IMR-90 (cell line): ENCODE measurements at regions not wholly inside any gene's neighbourhood (a gene's known extent, or its start where the extent isn't known, plus 50 kb on each side); places are given as distances from the start of the nearest gene placed in this dataset.

Experiments used
- ATAC-seq: fragments of 200-7000 bp; cut with Tn5 transposase; 2 replicates; pipeline ENCODE4 v1.9.1; 2020; ENCODE audit warnings: low read depth, mild to moderate bottlenecking, moderate library complexity
- BruUV-seq: library from RNA; stranded (reverse); fragments of 400-500 nt; replicated peaks from 2 replicates; lab custom pipeline; 2021; lab: Mats Ljungman, UMichigan
- CTCF ChIA-PET: fragments of 300-600 bp; formaldehyde crosslinking; extraction: SDS; loops from one replicate; lab custom pipeline; 2021; ENCODE audit warnings: antibody characterized with exemption; lab: Yijun Ruan, JAX
- POLR2A ChIA-PET: fragments of 300-600 bp; sonication (Branson Sonifier 250); formaldehyde crosslinking; loops from one replicate; lab custom pipeline; 2022; ENCODE audit warnings: antibody characterized with exemption; ENCODE audit not compliant: unreplicated experiment; lab: Charles Lee
- DNase-seq: peaks from one replicate; pipeline ENCODE4 v3.0.0; 2013
- H2AFZ ChIP-seq: replicated peaks from 2 replicates; pipeline ENCODE3; 2013; ENCODE audit warnings: low read length, mild to moderate bottlenecking; ENCODE audit not compliant: poor library complexity
- H2AK5ac ChIP-seq: 2 replicates; pipeline ENCODE4 v1.6.1; 2013; ENCODE audit warnings: low read depth, low read length, inconsistent platforms
- H2AK9ac ChIP-seq: replicated peaks from 2 replicates; pipeline ENCODE3; 2013; ENCODE audit warnings: mild to moderate bottlenecking, low read depth, low read length, moderate library complexity; ENCODE audit not compliant: poor library complexity
- H2BK120ac ChIP-seq: 2 replicates; pipeline ENCODE4 v1.6.1; 2013; ENCODE audit warnings: low read depth, low read length, inconsistent platforms
- H2BK15ac ChIP-seq: 3 replicates; pipeline ENCODE4 v1.6.1; 2013; ENCODE audit warnings: low read depth, low read length, inconsistent platforms
- H2BK20ac ChIP-seq: 2 replicates; pipeline ENCODE4 v1.6.1; 2013; ENCODE audit warnings: low read depth, mild to moderate bottlenecking, inconsistent platforms, low read length, moderate library complexity
- H2BK5ac ChIP-seq: 2 replicates; pipeline ENCODE4 v1.6.1; 2013; ENCODE audit warnings: mild to moderate bottlenecking, low read depth, low read length, inconsistent platforms; ENCODE audit not compliant: poor library complexity, severe bottlenecking
- H3K14ac ChIP-seq: replicated peaks from 2 replicates; pipeline ENCODE4 v1.6.1; 2013; ENCODE audit warnings: low read depth, low read length, inconsistent platforms
- H3K18ac ChIP-seq: 2 replicates; pipeline ENCODE4 v1.6.1; 2013; ENCODE audit warnings: low read depth, low read length, control low read depth
- H3K23ac ChIP-seq: 2 replicates; pipeline ENCODE4 v1.6.1; 2013; ENCODE audit warnings: low read depth, low read length, inconsistent platforms
- H3K27ac ChIP-seq: 2 replicates; pipeline ENCODE4 v1.5.1; 2013; ENCODE audit warnings: mild to moderate bottlenecking, control low read depth, low read length; ENCODE audit not compliant: insufficient read depth
- H3K27me3 ChIP-seq: 2 replicates; pipeline ENCODE4 v1.6.1; 2013; ENCODE audit warnings: low read length; ENCODE audit not compliant: control insufficient read depth, insufficient read depth
- H3K36me3 ChIP-seq: 2 replicates; pipeline ENCODE4 v1.6.1; 2013; ENCODE audit warnings: low read length, mixed read lengths; ENCODE audit not compliant: control insufficient read depth, insufficient read depth
- H3K4ac ChIP-seq: 2 replicates; pipeline ENCODE4 v1.6.1; 2013; ENCODE audit warnings: low read depth, low read length, inconsistent platforms
- H3K4me1 ChIP-seq: 2 replicates; pipeline ENCODE4 v1.6.1; 2013; ENCODE audit warnings: low read length, mixed read lengths; ENCODE audit not compliant: control insufficient read depth, insufficient read depth
- H3K4me2 ChIP-seq: 2 replicates; pipeline ENCODE4 v1.6.1; 2013; ENCODE audit warnings: low read depth, mild to moderate bottlenecking, control low read depth, low read length, moderate library complexity
- H3K4me3 ChIP-seq: 2 replicates; pipeline ENCODE4 v1.5.1; 2013; ENCODE audit warnings: low read depth, mild to moderate bottlenecking, control low read depth, low read length, moderate library complexity; ENCODE audit not compliant: insufficient read depth
- H3K56ac ChIP-seq: 2 replicates; pipeline ENCODE4 v1.6.1; 2013; ENCODE audit warnings: low read length, inconsistent platforms; ENCODE audit not compliant: insufficient read depth; ENCODE audit errors: extremely low read depth
- H3K79me1 ChIP-seq, 2 experiments: 2 replicates each; pipeline ENCODE4 v1.6.1; 2013; ENCODE audit warnings: low read length in 2 of 2, inconsistent platforms in 1 of 2, low read depth in 1 of 2
- H3K9ac ChIP-seq: 2 replicates; pipeline ENCODE4 v1.6.1; 2013; ENCODE audit warnings: low read depth, low read length, control low read depth
- H3K9me1 ChIP-seq: 2 replicates; pipeline ENCODE4 v1.6.1; 2013; ENCODE audit warnings: low read length, inconsistent platforms; ENCODE audit not compliant: insufficient read depth
- H3K9me3 ChIP-seq: 2 replicates; pipeline ENCODE4 v1.6.1; 2013; ENCODE audit warnings: low read length; ENCODE audit not compliant: control insufficient read depth, insufficient read depth
- H4K20me1 ChIP-seq: 2 replicates; pipeline ENCODE4 v1.6.1; 2013; ENCODE audit warnings: low read length, inconsistent platforms; ENCODE audit not compliant: insufficient read depth
- H4K5ac ChIP-seq: 2 replicates; pipeline ENCODE4 v1.6.1; 2013; ENCODE audit warnings: mild to moderate bottlenecking, low read depth, low read length, control low read depth
- H4K8ac ChIP-seq, 2 experiments: 2 replicates each; pipeline ENCODE4 v1.6.1; 2013; ENCODE audit warnings: low read depth in 2 of 2, low read length in 2 of 2, control low read depth in 1 of 2, inconsistent platforms in 1 of 2
- H4K91ac ChIP-seq: 2 replicates; pipeline ENCODE4 v1.6.1; 2013; ENCODE audit warnings: low read depth, low read length, inconsistent platforms; ENCODE audit not compliant: insufficient read depth
- BHLHE40 ChIP-seq: fragments of 150-350 bp; IDR thresholded peaks from 2 replicates; pipeline ENCODE4 v1.6.1; 2016; ENCODE audit warnings: mild to moderate bottlenecking, low read depth, low read length
- CEBPB ChIP-seq: IDR thresholded peaks from 2 replicates; pipeline ENCODE4 v1.6.1; 2012; ENCODE audit warnings: low read depth, low read length, improper control_type of control experiment
- CHD1 ChIP-seq: IDR thresholded peaks from 2 replicates; pipeline ENCODE4 v1.6.1; 2012; ENCODE audit warnings: low read depth, low read length, improper control_type of control experiment
- CTCF ChIP-seq: conservative IDR thresholded peaks from 2 replicates; pipeline ENCODE4 v1.5.1; 2012; ENCODE audit warnings: mild to moderate bottlenecking, low read depth, low read length, improper control_type of control experiment
- FOS ChIP-seq: fragments of 150-350 bp; IDR thresholded peaks from 2 replicates; pipeline ENCODE4 v1.6.1; 2016; ENCODE audit warnings: low read depth, low read length
- MAFK ChIP-seq: IDR thresholded peaks from 2 replicates; pipeline ENCODE4 v1.6.1; 2012; ENCODE audit warnings: low read depth, low read length, improper control_type of control experiment
- MAZ ChIP-seq: IDR thresholded peaks from 2 replicates; pipeline ENCODE4 v1.6.1; 2012; ENCODE audit warnings: low read depth, mild to moderate bottlenecking, low read length, improper control_type of control experiment, moderate library complexity, borderline replicate concordance
- MXI1 ChIP-seq: IDR thresholded peaks from 2 replicates; pipeline ENCODE4 v1.6.1; 2012; ENCODE audit warnings: low read depth, mild to moderate bottlenecking, low read length, moderate library complexity, borderline replicate concordance
- NFE2L2 ChIP-seq: fragments of 150-350 bp; IDR thresholded peaks from 2 replicates; pipeline ENCODE4 v1.6.1; 2016; ENCODE audit warnings: low read depth, mild to moderate bottlenecking, low read length
- POLR2A ChIP-seq: IDR thresholded peaks from 2 replicates; pipeline ENCODE4 v1.6.1; 2012; ENCODE audit warnings: mild to moderate bottlenecking, low read depth, low read length
- RAD21 ChIP-seq: IDR thresholded peaks from 2 replicates; pipeline ENCODE4 v1.6.1; 2012; ENCODE audit warnings: low read length, improper control_type of control experiment
- RCOR1 ChIP-seq: IDR thresholded peaks from 2 replicates; pipeline ENCODE4 v1.6.1; 2012; ENCODE audit warnings: mild to moderate bottlenecking, low read length, improper control_type of control experiment; ENCODE audit not compliant: insufficient replicate concordance
- RFX5 ChIP-seq: IDR thresholded peaks from 2 replicates; pipeline ENCODE4 v1.8.0; 2012; ENCODE audit warnings: low read depth, mild to moderate bottlenecking, low read length, moderate library complexity
- SMC3 ChIP-seq: fragments of 150-350 bp; IDR thresholded peaks from 2 replicates; pipeline ENCODE4 v1.6.1; 2016; ENCODE audit warnings: low read depth, mild to moderate bottlenecking, antibody characterized with exemption, low read length, moderate library complexity
- WGBS, 2 experiments: methylation state at CpG; one replicate each; pipeline versions ENCODE4 v1.1.5 to v1.1.7; 2013; ENCODE audit warnings: missing lambda C conversion rate in 2 of 2; ENCODE audit not compliant: insufficient read length in 1 of 2; ENCODE audit errors: extremely low coverage in 2 of 2; 5-methylcytosine and 5-hydroxymethylcytosine counted together
- dilution Hi-C: fragments of 300-500 bp; cut with HindIII; formaldehyde crosslinking; loops from one replicate; pipeline ENCODE4 v1.14.3; 2018; ENCODE audit warnings: low sequenced_read_pairs; ENCODE audit not compliant: unreplicated experiment
- in situ Hi-C: fragments of 300-500 bp; cut with MboI; formaldehyde crosslinking; loops from 3 replicates; pipeline ENCODE4 v1.14.3; 2019; ENCODE audit warnings: low sequenced_read_pairs, inconsistent platforms, mixed read lengths
- intact Hi-C: fragments of 100-400 bp; cut with micrococcal nuclease; formaldehyde crosslinking; loops from 2 replicates; pipeline ENCODE4 v1.10.0; 2022
- TF ChIP-seq, protein P1 (sequence below): fragments of 150-350 bp; IDR thresholded peaks from 2 replicates; pipeline ENCODE4 v1.6.1; 2017; ENCODE audit warnings: mild to moderate bottlenecking, antibody characterized with exemption, low read length, low read depth
- TF ChIP-seq, protein P2 (sequence below): fragments of 150-350 bp; IDR thresholded peaks from 2 replicates; pipeline ENCODE4 v1.6.1; 2016; ENCODE audit warnings: low read depth, mild to moderate bottlenecking, low read length, moderate library complexity, borderline replicate concordance

DNA sequence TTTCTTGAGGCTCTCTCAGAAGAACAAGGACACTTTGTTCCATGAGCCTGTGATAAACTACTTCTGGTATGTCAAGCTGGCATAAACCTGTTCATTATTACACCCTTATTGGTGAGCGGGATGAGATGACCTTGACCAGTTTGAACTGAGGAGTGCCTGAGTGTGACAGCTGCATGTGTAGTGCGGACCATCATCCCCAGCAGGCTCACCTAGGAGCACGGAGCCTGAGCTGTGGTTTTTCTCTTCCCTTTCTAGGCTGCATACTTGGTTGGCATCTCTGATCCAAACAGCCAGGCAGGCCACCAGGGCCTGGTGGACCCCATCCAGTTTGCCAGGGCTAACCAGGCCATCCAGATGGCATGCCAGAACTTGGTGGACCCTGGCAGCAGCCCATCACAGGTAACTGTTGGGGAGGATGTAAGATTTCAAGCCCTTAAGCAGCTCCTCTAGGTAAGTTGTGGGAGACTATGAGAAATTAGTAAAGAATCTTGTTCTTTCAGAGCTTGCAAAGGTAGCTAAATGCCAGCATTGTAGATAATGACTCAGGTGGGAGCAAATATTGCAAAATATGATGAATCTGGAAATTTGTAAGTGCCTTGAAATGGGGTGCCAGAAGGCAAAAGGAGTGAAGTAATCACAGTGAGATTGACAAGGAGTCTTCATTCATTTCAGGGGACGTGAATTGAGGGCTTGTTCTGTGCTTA lies 288.9 kb upstream of the TPM1 start:
- peak overlapping the region; percentile 5; the same call in 1 of the 2 replicates for H2AK5ac ChIP-seq
- intact Hi-C loops: no loop called here
- H3K4me3 ChIP-seq: no peak overlapping the region
- H3K9me3 ChIP-seq: no peaks in the 10 kb centered on the region
- no peak overlapping the region for H4K8ac ChIP-seq
- peak overlapping the region; percentile 12 for H2AK9ac ChIP-seq
- no peak overlapping the region for H2AFZ ChIP-seq
- no peak overlapping the region for H3K18ac ChIP-seq
- ChIA-PET POLR2A (no interaction called here), CTCF (interaction anchor here (1.7 kb wide), 1 partner anchor 11 kb away, joined by 6 read pairs; no protein-coding TSS in a partner anchor)
- H3K56ac ChIP-seq: no peak overlapping the region
- WGBS, 2 experiments: 80% methylated on average over 1 of the region's 4 CpGs; no CpG with 5 or more reads in 1 of the 2 experiments
- no peaks in the 10 kb centered on the region for H3K79me1 ChIP-seq
- TF ChIP-seq RCOR1 (no peak), CTCF (no peak), CHD1 (no peak), FOS (no peak), MAFK (no peak), MAZ (no peak), POLR2A (no peak), NFE2L2 (no peak), BHLHE40 (no peak), SMC3 (no peak), CEBPB (no peak), RFX5 (no peak), MXI1 (no peak), RAD21 (no peak)
- TF ChIP-seq, protein P1, sequence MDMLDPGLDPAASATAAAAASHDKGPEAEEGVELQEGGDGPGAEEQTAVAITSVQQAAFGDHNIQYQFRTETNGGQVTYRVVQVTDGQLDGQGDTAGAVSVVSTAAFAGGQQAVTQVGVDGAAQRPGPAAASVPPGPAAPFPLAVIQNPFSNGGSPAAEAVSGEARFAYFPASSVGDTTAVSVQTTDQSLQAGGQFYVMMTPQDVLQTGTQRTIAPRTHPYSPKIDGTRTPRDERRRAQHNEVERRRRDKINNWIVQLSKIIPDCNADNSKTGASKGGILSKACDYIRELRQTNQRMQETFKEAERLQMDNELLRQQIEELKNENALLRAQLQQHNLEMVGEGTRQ: no peak
- TF ChIP-seq, protein P2, sequence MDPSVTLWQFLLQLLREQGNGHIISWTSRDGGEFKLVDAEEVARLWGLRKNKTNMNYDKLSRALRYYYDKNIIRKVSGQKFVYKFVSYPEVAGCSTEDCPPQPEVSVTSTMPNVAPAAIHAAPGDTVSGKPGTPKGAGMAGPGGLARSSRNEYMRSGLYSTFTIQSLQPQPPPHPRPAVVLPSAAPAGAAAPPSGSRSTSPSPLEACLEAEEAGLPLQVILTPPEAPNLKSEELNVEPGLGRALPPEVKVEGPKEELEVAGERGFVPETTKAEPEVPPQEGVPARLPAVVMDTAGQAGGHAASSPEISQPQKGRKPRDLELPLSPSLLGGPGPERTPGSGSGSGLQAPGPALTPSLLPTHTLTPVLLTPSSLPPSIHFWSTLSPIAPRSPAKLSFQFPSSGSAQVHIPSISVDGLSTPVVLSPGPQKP: no peak
- in situ Hi-C loops: no loop called here
- no peak overlapping the region for H4K5ac ChIP-seq
- H3K27ac ChIP-seq: no peak overlapping the region
- no peak overlapping the region for H3K9ac ChIP-seq
- dilution Hi-C loops: no loop called here
- H3K27me3 ChIP-seq: no peaks in the 10 kb centered on the region
- H3K23ac ChIP-seq: no peak overlapping the region
- DNase-seq: no peak
- BruUV-seq: no TSS peak
- no peak overlapping the region for H2BK5ac ChIP-seq
- no peak overlapping the region for H3K4me2 ChIP-seq
- H4K20me1 ChIP-seq: peaks cover 8% of the 10 kb centered on the region; the same call in 1 of the 2 replicates
- H3K14ac ChIP-seq: no peak overlapping the region
- no peak overlapping the region for H2BK120ac ChIP-seq
- H3K4ac ChIP-seq: no peak overlapping the region
- no peak overlapping the region for H2BK20ac ChIP-seq
- H2BK15ac ChIP-seq: no peak overlapping the region
- peaks cover 10% of the 10 kb centered on the region for H3K4me1 ChIP-seq
- no peak for ATAC-seq
- no peak overlapping the region for H4K91ac ChIP-seq
- no peaks in the 10 kb centered on the region for H3K9me1 ChIP-seq
- peaks cover 8% of the 10 kb centered on the region; the same call in 1 of the 2 replicates for H3K36me3 ChIP-seq
